Liver (tissue), 7 donors: ENCODE measurements at regions not wholly inside any gene's neighbourhood (a gene's known extent, or its start where the extent isn't known, plus 50 kb on each side); places are given as distances from the start of the nearest gene placed in this dataset.

ENCODE experiments used
- DNase-seq: peaks from one replicate; pipeline ENCODE4 v3.0.0-alpha.2; 2017; ENCODE audit warnings: low spot score
- H3K27ac ChIP-seq, 2 donors: one replicate each; pipeline ENCODE4 v1.7.0; 2013; ENCODE audit warnings: inconsistent platforms in 2 of 2, low read length in 2 of 2, control low read depth in 1 of 2, low read depth in 1 of 2, mild to moderate bottlenecking in 1 of 2
- H3K27me3 ChIP-seq, 4 donors: one replicate each; pipeline versions ENCODE4 v1.6.1 to v1.7.0; 2013; ENCODE audit warnings: low read length in 3 of 4, inconsistent platforms in 1 of 4, mild to moderate bottlenecking in 1 of 4, moderate library complexity in 1 of 4; ENCODE audit not compliant: control insufficient read depth in 4 of 4, insufficient read depth in 4 of 4
- H3K36me3 ChIP-seq, 4 donors: one replicate each; pipeline versions ENCODE4 v1.6.1 to v1.7.0; 2013; ENCODE audit warnings: low read length in 3 of 4, mild to moderate bottlenecking in 3 of 4, low read depth in 1 of 4, moderate library complexity in 1 of 4; ENCODE audit not compliant: control insufficient read depth in 4 of 4, insufficient read depth in 3 of 4
- H3K4me1 ChIP-seq, 4 donors: one replicate each; pipeline versions ENCODE4 v1.6.1 to v1.7.0; 2013; ENCODE audit warnings: low read length in 3 of 4, mild to moderate bottlenecking in 3 of 4, moderate library complexity in 1 of 4; ENCODE audit not compliant: control insufficient read depth in 4 of 4, insufficient read depth in 4 of 4
- H3K4me3 ChIP-seq, 3 donors: one replicate each; pipeline versions ENCODE4 v1.6.1 to v1.7.0; 2013; ENCODE audit warnings: low read length in 3 of 3, control low read depth in 1 of 3, low read depth in 1 of 3, mild to moderate bottlenecking in 1 of 3
- H3K9ac ChIP-seq, 2 donors: one replicate each; pipeline ENCODE4 v1.7.0; 2013; ENCODE audit warnings: low read length in 2 of 2, mild to moderate bottlenecking in 2 of 2, moderate library complexity in 2 of 2, control low read depth in 1 of 2, low read depth in 1 of 2
- H3K9me3 ChIP-seq, 4 donors: one replicate each; pipeline versions ENCODE4 v1.6.1 to v1.7.0; 2013; ENCODE audit warnings: low read length in 3 of 4; ENCODE audit not compliant: control insufficient read depth in 4 of 4
- EGR1 ChIP-seq, 2 donors: IDR thresholded peaks; 2 replicates each; pipeline ENCODE4 v1.6.1; 2016 to 2018; ENCODE audit warnings: antibody characterized with exemption in 2 of 2, low read depth in 2 of 2
- FOXA1 ChIP-seq: IDR thresholded peaks from 2 replicates; pipeline ENCODE4 v1.6.1; 2016; ENCODE audit warnings: antibody characterized with exemption
- FOXA2 ChIP-seq: IDR thresholded peaks from 2 replicates; pipeline ENCODE4 v1.6.1; 2016; ENCODE audit warnings: antibody characterized with exemption
- GABPA ChIP-seq, 2 donors: IDR thresholded peaks in 1 of 2; conservative IDR thresholded peaks in 1 of 2; 2 replicates each; pipeline ENCODE4 v1.6.1; 2016; ENCODE audit warnings: antibody characterized with exemption in 2 of 2, mild to moderate bottlenecking in 1 of 2, moderate library complexity in 1 of 2
- HNF4G ChIP-seq: IDR thresholded peaks from 2 replicates; pipeline ENCODE4 v1.6.1; 2016; ENCODE audit warnings: antibody characterized with exemption
- JUND ChIP-seq, 2 donors: IDR thresholded peaks; 2 replicates each; pipeline ENCODE4 v1.6.1; 2016; ENCODE audit warnings: antibody characterized with exemption in 2 of 2
- RXRA ChIP-seq, 2 donors: IDR thresholded peaks; 2 replicates each; pipeline ENCODE4 v1.6.1; 2017 to 2018; ENCODE audit warnings: antibody characterized with exemption in 2 of 2, mild to moderate bottlenecking in 1 of 2
- SP1 ChIP-seq: IDR thresholded peaks from 2 replicates; pipeline ENCODE4 v1.6.1; 2018; ENCODE audit warnings: antibody characterized with exemption, mild to moderate bottlenecking
- YY1 ChIP-seq: IDR thresholded peaks from 2 replicates; pipeline ENCODE4 v1.6.1; 2016; ENCODE audit warnings: antibody characterized with exemption, mild to moderate bottlenecking
- WGBS: extraction: QIAGEN DNeasy Blood & Tissue Kit; methylation state at CpG from one replicate; pipeline ENCODE4 v1.1.7; 2013; 5-methylcytosine and 5-hydroxymethylcytosine counted together
- TF ChIP-seq, protein P1 (sequence below): IDR thresholded peaks from 2 replicates; pipeline ENCODE4 v1.6.1; 2016; ENCODE audit warnings: antibody characterized with exemption
- TF ChIP-seq, protein P2 (sequence below): IDR thresholded peaks from 2 replicates; pipeline ENCODE4 v1.6.1; 2016; ENCODE audit warnings: antibody characterized with exemption, mild to moderate bottlenecking
- donor health status: healthy.
- donor health status: healthy.
- donor health status: healthy.
- donor health status: healthy.

DNA sequence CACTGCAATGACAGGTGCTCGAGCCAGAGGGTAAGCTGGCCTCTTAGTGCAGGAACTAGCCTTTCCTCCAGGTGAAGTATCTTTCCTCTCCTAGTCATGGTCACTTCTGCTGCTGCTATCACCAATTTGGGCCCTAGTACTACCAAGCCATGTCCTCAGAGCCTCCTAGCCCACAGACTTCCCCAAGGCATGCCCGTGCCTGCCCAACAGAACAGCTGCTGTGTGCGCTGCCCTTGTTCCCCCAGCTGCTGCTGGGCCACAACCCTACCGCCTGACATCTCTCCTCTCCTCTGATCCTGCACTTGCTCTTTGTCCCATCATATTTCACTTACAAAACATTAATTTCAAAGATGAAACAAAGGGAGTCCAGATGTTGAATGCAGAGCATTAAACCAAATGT, 168.5 kb upstream of the FREM2 start:
- Histone ChIP-seq H3K27me3 (peaks cover 0 to 7% (median 3%) of the 10 kb centered on the region in 4 donors), H3K9ac (no peak overlapping the region), H3K27ac (no peak overlapping the region), H3K9me3 (no peaks in the 10 kb centered on the region), H3K4me3 (no peak overlapping the region), H3K4me1 (no peaks in the 10 kb centered on the region), H3K36me3 (no peaks in the 10 kb centered on the region)
- WGBS: 72% methylated on average over 4 of the region's 4 CpGs
- TF ChIP-seq, protein P1, sequence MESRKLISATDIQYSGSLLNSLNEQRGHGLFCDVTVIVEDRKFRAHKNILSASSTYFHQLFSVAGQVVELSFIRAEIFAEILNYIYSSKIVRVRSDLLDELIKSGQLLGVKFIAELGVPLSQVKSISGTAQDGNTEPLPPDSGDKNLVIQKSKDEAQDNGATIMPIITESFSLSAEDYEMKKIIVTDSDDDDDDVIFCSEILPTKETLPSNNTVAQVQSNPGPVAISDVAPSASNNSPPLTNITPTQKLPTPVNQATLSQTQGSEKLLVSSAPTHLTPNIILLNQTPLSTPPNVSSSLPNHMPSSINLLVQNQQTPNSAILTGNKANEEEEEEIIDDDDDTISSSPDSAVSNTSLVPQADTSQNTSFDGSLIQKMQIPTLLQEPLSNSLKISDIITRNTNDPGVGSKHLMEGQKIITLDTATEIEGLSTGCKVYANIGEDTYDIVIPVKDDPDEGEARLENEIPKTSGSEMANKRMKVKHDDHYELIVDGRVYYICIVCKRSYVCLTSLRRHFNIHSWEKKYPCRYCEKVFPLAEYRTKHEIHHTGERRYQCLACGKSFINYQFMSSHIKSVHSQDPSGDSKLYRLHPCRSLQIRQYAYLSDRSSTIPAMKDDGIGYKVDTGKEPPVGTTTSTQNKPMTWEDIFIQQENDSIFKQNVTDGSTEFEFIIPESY: no peak
- TF ChIP-seq FOXA1 (no peak), JUND (IDR thresholded peaks at IDR 0.05) (no peak), EGR1 (IDR thresholded peaks at IDR 0.05; ENCODE audit: low read depth in 2 of 2) (no peak), RXRA (IDR thresholded peaks at IDR 0.05) (no peak)
- TF ChIP-seq, protein P2, sequence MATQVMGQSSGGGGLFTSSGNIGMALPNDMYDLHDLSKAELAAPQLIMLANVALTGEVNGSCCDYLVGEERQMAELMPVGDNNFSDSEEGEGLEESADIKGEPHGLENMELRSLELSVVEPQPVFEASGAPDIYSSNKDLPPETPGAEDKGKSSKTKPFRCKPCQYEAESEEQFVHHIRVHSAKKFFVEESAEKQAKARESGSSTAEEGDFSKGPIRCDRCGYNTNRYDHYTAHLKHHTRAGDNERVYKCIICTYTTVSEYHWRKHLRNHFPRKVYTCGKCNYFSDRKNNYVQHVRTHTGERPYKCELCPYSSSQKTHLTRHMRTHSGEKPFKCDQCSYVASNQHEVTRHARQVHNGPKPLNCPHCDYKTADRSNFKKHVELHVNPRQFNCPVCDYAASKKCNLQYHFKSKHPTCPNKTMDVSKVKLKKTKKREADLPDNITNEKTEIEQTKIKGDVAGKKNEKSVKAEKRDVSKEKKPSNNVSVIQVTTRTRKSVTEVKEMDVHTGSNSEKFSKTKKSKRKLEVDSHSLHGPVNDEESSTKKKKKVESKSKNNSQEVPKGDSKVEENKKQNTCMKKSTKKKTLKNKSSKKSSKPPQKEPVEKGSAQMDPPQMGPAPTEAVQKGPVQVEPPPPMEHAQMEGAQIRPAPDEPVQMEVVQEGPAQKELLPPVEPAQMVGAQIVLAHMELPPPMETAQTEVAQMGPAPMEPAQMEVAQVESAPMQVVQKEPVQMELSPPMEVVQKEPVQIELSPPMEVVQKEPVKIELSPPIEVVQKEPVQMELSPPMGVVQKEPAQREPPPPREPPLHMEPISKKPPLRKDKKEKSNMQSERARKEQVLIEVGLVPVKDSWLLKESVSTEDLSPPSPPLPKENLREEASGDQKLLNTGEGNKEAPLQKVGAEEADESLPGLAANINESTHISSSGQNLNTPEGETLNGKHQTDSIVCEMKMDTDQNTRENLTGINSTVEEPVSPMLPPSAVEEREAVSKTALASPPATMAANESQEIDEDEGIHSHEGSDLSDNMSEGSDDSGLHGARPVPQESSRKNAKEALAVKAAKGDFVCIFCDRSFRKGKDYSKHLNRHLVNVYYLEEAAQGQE: no peak
- DNase-seq: no peak

DNA sequence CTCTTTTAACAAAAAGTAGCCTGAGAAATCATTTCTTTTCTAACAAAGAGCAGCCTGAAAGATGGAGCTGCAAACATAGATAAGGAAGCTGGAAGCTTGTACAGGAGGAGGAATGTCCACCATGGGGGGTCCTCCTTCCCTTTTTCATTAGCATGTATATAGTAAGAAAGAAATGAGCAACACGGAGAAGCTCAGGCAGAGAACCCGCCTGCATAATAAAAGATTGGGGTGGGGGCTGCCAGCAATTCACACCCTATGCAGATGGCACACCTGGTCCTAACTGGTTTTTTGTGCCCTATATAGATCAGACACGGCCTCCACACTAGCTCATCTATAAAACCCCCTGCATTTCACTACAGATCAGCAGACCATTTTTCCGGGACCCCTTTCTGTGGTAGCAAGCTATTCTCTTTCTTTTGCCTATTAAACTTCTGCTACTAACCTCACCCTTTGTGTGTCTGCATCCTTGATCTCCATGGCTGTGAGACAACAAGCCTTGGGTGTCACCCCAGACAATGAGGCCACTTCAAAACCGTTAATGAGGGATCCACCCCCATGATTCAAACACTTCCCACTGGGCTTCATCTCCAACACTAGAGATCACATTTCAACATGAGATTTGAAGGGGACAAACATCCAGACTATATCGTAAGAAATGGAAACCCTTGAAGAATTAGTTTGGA, 167.5 kb upstream of the FREM2 start:
- 70% methylated on average over 6 of the region's 6 CpGs for WGBS

More for the DNA sequence above, 167.5 kb upstream of the FREM2 start:
- peaks cover 0 to 6% (median 3%) of the 10 kb centered on the region in 4 donors for H3K27me3 ChIP-seq
- no peaks in the 10 kb centered on the region for H3K4me1 ChIP-seq
- H3K9ac ChIP-seq: no peak overlapping the region
- no peak overlapping the region for H3K4me3 ChIP-seq
- no peak overlapping the region for H3K27ac ChIP-seq
- no peaks in the 10 kb centered on the region for H3K9me3 ChIP-seq
- TF ChIP-seq GABPA (IDR thresholded peaks at IDR 0.05 in 1 of 2, conservative IDR thresholded peaks at IDR 0.05 in 1 of 2) (no peak), FOXA2 (no peak), YY1 (no peak), HNF4G (no peak), SP1 (no peak)
- TF ChIP-seq, protein P2: no peak
- TF ChIP-seq, protein P1: no peak
- H3K36me3 ChIP-seq: no peaks in the 10 kb centered on the region
- DNase-seq: no peak
